AG09309 (cell line): ENCODE measurements at regions not wholly inside any gene's neighbourhood (a gene's known extent, or its start where the extent isn't known, plus 50 kb on each side); places are given as distances from the start of the nearest gene placed in this dataset.

ENCODE experiments used
- DNase-seq: peaks from one replicate; pipeline ENCODE4 v3.0.0-alpha.2; 2010; ENCODE audit warnings: low read depth
- H3K4me3 ChIP-seq: 2 replicates; pipeline ENCODE4 v1.5.1; 2011; ENCODE audit warnings: mild to moderate bottlenecking, low read depth, low read length, moderate library complexity; ENCODE audit not compliant: control insufficient read depth
- TF ChIP-seq, protein P1 (sequence below): IDR thresholded peaks from 2 replicates; pipeline ENCODE4 v1.5.1; 2011; ENCODE audit warnings: mild to moderate bottlenecking, low read depth, low read length, inconsistent platforms; ENCODE audit not compliant: insufficient read depth, control insufficient read depth; ENCODE audit errors: missing control alignments

DNA sequence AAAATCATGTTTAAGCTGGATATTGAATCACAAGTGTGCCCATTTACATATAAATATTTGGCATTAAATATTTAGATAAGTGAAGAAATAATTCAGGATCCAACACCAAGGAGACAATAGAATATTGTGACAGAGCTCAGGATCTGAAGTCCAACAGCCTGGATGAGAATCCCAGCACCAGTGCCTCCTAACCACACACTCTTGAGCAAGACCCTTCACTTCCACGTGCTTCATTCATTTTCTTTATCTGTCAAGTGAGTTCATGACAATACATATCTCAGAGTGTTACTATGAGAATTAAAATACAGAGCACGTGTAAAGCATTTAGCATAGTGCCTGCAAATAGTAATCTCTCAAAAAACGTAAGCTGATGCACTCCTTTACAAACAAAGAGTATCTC is 78.4 kb upstream of the IKZF1 start:
- DNase-seq: no peak
- H3K4me3 ChIP-seq: no peak overlapping the region
- TF ChIP-seq, protein P1, sequence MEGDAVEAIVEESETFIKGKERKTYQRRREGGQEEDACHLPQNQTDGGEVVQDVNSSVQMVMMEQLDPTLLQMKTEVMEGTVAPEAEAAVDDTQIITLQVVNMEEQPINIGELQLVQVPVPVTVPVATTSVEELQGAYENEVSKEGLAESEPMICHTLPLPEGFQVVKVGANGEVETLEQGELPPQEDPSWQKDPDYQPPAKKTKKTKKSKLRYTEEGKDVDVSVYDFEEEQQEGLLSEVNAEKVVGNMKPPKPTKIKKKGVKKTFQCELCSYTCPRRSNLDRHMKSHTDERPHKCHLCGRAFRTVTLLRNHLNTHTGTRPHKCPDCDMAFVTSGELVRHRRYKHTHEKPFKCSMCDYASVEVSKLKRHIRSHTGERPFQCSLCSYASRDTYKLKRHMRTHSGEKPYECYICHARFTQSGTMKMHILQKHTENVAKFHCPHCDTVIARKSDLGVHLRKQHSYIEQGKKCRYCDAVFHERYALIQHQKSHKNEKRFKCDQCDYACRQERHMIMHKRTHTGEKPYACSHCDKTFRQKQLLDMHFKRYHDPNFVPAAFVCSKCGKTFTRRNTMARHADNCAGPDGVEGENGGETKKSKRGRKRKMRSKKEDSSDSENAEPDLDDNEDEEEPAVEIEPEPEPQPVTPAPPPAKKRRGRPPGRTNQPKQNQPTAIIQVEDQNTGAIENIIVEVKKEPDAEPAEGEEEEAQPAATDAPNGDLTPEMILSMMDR: no peak

DNA sequence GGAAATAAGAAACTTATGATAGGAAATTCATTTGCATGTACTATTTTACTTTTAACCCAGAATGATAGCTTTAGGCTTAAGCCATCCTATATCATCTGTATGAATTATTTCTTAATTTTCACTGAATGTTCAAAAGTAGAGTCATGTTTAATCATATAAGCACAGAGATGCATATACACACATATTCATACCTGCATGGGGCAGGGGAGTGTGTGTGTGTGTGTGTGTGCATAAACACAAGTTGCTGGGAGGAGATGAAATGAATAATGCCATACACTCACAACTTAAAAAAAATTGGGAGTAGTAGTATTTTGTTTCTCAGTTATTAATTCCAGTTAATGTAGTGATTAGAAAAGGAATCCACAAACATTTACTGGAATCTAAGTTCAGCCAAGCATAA is 83.1 kb upstream of the IKZF1 start:
- DNase-seq: no peak
- H3K4me3 ChIP-seq: no peak overlapping the region
- TF ChIP-seq, protein P1: no peak

GRCh38 chr7:50221028-50221427 is 83.5 kb upstream of the IKZF1 start:
- H3K4me3 ChIP-seq: no peak overlapping the region
- TF ChIP-seq, protein P1: no peak
- no peak for DNase-seq

DNA sequence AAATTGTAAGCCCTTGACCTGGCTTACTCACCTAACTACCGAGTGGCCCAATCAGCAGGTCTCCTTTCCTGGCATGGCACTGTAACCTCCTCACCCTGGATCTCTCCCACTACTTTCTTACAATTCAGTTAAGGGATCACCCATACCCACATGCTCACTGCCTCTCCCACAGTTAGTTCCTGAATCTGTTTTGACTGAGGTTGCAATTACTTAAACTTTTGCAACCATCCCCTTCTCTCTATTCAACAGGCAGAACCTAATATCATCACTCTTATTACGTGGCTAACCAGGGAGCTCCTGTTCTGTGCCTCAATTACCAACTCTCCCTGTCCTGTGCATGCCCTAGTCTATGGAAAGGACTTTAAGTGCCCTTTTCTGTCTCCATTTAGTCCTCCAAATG is 84.2 kb upstream of the IKZF1 start:
- H3K4me3 ChIP-seq: no peak overlapping the region
- no peak for DNase-seq
- TF ChIP-seq, protein P1: no peak

DNA sequence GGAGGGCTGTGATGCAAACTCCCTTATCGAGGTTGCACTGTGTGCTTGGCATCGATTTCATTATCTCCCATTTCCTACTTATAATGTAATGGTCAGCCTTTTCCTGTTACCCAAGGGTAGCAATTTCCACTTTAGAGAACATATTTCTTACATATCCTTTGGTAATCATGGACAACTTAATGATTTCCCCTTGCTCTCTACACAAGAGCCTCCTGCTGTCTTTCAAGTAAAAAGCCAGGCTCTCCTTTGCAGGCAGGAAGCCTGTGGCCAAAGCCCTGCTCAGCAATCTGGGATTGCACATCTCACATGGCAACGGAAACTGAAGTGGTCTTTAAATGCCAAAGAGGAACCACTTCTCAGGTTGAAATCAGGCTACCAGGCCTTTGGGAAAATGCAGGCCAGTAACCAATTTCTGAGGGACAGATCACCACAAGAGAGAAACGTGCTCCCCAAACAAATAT is 86.7 kb upstream of the IKZF1 start:
- H3K4me3 ChIP-seq: no peak overlapping the region
- TF ChIP-seq, protein P1: no peak
- no peak for DNase-seq

- TF ChIP-seq, protein P1: no peak
- DNase-seq: no peak
- H3K4me3 ChIP-seq: no peak overlapping the region
Measured at GRCh38 chr7:50217401-50217800, 87.1 kb upstream of the IKZF1 start.

DNA sequence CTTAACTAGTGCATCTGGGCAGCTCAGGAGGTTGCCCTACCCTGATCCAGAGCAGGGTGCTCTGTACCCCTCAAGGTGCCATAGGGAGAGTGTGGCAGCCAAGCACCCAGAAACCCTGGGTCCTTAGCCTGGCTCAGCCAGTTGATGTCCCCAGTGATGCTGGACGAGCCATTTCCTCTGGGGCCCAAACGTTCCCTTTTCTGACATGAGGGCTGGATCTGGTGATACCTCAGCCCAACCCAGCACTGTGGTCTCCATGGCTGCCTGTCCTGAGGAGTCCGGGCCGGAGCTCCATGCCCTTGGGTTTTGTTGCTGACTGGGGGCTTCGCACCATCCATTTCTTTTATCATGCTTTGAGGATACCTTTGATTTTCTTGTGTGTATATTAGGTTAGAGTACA is 87.9 kb upstream of the IKZF1 start:
- TF ChIP-seq, protein P1: no peak
- H3K4me3 ChIP-seq: no peak overlapping the region
- no peak for DNase-seq
